Inferior parietal cortex (tissue), 1 donor: ENCODE measurements at regions not wholly inside any gene's neighbourhood (a gene's known extent, or its start where the extent isn't known, plus 50 kb on each side); places are given as distances from the start of the nearest gene placed in this dataset.
"Not testable (repeated sequence)": the region's sequence is repeated elsewhere in the genome, so short reads cannot be mapped to it uniquely, and the experiment has no call there.

Source experiments
- DNase-seq: peaks from one replicate; pipeline ENCODE4 v3.0.0-alpha.2; 2016; ENCODE audit errors: extremely low spot score

DNA sequence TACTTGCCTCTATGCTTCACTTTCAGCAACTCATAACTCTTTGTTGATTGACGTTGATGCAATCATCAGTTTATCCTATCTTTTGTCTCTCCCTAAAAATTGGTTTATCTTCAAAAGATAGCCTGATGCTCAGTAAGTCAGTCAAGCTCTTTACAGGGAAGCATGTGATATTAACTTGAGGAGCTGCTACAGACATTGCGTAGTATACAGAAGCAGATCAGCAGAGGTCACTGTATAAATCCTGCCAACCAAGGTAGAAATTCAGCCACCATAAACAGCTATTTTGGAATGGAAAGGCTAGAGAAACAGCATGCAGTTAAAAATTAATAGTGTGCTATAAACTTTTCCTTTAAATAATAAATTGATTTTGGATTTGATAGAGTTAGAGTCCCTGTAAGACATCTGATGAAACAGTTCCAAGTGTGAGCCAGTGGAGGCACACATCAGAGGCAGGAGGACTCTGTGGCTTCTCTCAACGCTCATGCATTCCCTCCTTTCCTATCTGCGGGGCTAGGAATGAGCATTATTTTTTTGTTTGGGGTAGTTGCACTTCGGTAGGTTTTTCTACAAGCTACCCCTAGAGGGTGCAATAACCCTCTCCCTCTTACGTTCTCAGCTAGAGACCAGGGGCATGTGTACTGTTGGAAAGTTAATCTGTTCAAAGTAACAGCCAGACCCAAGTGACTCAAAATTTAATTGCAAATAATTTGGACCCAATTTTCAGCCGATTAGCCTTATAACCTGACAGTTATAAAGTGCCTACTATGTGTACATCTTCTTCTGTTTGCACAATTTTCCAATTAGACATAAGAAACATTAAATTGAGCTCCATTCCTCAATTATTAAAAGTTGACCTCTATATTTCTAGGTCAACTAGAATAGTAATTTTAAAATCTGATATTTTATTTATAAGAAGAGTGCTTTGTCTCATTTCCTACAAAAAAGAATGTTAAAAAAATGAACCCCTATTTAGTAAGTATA lies 647.7 kb upstream of the SOX9 start:
- peak; percentile 59 for DNase-seq

DNA sequence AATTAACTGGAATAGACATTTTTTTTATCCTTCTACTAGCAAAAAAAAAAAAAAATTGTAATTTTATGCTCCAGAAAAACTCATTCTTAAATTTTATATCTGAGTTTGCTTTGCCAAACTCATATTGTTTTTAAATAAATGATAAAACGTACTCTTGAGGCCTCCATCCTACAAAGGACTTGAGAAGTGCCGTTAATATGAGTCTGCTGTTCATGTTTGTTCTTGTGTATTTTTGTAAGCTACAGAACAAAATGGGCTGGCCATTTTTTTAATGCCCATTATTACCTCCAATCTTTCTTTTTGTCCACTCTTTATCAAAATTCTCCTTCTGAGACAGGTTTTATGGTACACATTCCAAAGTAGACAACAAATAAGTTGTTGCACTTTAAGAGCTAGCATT lies 643.5 kb upstream of the SOX9 start:
- no peak for DNase-seq

DNA sequence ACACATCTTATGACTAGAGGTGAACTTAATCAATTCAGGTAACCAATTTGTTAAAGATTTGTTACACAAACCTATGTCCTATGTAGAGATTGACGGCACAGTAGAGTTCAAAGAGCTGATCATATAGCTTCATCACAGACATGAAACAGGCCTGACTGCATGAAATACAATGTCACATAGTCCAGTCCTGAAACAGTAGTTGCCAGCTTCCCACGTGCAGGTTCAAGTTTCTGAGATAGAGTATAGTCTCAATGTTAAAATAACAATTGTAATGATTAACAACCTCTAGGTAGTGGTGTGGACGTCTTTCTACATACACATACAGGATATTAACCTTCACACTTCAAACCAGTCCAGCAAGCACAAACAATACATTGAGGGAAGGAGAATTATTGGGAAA lies 640.7 kb upstream of the SOX9 start:
- no peak for DNase-seq

DNA sequence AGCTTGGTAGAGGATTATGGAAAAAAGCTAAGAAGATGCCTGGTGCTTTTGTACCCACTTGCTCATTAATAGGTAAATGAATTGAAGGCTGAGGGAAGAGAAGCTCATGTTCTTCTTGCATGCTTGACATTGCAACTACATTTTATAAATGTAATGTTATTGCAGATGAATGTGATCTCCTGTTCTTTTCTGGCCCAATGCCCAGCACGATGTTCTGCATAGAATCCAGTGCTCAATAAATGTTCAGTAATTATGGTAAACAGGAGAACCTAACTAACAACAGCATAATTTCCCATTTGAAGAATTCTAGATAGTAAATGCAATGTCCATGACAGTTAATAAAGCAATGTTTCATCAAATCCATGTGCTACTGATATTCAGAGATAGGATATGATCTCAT lies 638.2 kb upstream of the SOX9 start:
- no peak for DNase-seq

DNA sequence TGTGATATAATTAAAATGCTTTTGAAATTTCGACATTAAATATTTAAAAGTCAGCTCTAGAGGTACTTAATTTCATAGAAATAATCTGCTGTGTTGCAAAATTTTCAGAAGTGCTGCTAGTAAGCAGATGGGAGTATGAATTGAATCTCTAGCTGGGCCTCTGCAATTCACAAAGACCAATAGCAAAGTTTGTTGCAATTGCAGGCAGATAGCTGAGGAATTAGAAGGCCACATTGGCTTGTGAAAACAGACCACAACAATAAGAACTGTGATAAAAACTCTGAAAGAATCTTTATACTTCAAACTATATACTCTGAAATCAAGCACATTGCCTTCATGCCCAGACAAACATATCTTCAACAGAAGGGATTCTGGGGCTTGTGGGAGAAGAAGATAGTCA lies 636.3 kb upstream of the SOX9 start:
- no peak for DNase-seq

DNA sequence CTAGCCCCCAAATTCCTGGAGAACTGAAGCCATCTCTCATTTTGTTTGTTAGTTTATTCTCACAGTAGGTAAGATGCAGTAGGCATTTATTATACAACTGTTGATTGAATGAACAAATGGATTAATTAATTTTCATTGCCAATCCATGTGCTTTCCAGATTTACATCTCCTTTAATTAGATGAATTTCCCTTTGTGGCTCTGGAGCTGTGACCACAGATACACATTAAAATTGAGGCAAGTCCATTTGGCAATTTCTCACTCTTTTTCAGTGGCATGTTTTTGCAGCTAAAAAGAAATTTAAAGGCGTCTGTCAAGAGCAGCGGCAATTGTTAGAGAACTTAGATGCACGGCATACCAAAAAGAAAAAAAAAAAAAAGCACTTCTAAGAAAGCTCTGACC lies 635.4 kb upstream of the SOX9 start:
- no peak for DNase-seq

DNA sequence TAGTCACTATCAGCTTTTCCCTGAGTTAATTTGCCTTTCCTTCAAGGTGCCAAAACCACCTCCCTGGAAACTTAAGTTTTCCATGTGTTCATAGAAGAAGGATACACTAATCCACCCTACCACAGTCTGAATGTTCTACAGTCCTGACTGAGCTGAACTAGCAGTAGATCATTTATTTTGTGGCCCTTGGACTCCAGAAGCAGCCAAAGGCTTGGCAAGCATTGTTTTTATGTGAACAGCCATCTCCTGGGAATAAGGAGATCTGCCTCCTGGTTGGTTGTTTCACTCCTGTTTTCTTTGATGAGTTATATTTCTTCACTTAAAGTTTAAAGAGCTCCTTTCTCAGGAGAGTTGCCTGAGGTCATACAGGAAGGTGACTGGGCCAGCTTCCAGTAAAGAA lies 634.6 kb upstream of the SOX9 start:
- DNase-seq, result no peak

DNA sequence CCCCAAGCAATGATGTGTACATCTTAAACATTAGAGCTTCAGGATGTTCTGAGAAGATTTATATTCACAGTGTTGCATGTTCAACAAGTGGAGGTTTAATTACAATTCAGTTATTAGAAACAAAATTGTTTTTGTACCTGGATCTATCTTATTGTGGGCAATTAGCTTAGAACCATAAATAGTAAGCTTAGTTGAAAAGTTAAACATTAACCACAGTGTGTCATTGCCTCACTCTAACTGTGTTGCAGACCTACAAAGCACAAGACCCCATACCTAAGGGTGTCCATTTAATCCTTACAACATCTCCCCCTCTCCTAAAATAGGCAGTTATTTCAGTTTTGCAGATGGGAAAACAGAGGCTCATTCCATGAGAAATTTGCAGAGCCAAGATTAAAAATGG lies 632.0 kb upstream of the SOX9 start:
- DNase-seq, result no peak

DNA sequence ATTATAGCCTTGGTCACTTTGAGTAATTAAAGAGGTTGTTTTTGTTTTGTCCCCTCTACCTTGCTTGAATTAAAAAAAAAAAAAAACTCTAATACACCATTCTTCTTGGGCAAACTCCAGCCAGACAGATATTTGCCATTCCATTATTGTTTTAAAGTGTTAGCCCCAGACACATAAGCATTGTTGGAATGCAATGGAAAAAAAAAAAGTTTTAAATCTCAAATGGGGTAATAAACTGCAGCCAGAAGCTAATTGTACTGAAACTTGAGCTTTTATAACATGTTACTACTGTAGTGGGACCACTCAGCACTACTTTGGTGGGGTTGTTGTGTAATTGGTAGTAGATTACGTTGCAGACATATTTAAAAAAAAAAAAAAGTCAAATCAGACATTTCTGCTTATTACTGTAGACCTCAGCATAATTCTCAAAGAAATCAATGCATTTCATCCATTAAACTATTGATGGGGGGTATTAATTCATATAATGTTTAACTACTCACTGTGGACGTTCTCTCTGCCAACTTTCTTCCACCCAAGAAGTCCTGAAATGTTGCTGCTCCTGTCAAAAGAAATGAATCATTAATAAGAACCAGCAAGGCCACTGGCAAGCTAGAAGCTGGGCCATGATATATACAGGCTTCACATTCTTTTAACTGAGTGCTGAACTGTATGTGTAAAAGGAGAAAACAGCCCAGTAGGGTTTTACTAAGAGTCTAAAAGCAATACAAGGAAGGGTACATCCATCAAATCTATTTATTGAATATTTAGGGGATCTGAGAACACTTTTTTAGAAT lies 626.6 kb upstream of the SOX9 start:
- DNase-seq, result no peak

DNA sequence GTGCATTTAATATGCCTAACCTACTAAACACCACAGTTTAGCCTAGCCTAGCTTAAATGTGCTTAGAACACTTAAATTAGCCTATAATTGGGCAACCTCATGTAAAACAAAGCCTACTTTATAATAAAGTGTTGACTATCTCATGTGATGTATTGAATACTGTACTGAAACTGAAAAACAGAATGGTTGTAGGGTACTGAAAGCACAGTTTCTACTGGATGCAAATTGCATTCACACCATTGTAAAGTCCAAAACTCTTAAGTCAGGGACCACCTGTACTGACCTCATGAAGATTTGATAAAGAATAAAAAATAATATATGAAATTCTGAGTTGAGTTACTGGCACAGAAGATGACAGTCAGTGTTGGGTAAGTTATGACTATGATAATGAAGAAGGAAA lies 625.4 kb upstream of the SOX9 start:
- no peak for DNase-seq

DNA sequence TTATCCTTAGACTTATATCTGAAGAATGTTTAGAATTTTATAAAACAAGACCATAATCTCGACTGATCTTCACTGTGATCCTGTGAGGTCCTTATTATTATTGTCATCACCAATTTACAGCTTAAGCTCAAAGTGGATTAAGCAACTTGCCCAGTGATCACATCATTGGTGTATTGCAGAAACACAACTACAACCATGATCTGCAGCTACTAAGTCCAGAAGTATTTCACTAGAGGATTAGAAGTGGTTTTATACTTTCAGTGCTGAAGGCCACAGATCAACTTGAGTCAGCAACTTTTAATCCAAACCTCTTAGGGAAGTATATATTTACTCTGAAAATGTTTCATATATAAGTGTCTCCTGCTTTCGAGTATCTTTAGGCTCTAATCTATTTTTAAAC lies 624.3 kb upstream of the SOX9 start:
- no peak for DNase-seq

DNA sequence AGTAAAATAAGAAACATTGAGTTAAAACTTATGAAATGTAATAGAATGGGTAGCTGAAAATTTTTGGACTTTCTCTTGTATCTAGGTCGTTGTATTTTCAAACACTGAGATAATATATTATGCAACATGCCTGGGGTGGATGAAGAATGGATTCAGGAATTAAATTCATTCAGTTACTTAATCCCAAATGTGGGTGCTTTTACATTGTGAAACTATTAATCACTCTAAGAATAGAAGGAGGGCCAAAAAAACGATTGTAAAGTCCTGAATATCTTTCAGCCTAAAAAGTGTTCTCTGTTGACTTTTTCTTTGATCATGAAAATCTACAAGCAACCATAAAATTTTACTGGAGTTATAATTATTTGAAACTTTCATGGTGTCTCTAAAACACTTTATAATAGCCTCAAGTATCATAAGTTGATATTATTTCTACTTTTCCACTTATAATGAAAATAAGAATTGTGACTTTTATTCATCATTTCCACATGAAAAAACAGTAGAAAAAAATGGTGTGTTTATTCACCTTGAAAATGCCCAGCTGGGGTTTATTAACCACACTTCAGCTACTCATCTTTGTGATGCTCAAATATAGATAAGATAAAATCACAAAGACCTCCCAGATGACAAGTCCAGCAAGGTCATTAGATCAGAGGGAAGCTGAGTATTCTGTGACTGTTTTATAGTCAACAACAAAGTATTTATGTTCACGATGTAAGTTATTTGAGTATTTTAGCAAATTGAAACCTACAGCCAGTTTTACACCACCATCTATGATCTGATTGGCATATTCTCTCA lies 619.9 kb upstream of the SOX9 start:
- no peak for DNase-seq

DNA sequence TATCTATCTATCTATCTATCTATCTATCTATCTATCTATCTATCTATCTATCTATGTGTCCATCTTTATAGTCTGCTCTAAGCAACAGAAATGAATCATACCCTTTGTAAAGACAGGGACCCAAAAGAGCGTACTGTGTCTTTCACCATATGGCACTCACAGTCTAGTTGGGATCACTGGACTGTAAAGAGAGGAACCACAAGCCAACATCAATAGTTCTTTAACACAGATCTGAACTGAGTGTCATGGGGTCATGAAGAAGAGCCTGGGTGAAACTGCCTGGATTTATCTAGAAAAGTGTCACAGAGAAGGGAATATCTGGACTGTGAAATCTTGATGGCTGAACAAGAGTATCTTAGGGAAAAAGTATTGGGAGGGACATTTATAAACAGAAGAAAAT lies 619.1 kb upstream of the SOX9 start:
- no peak for DNase-seq

DNA sequence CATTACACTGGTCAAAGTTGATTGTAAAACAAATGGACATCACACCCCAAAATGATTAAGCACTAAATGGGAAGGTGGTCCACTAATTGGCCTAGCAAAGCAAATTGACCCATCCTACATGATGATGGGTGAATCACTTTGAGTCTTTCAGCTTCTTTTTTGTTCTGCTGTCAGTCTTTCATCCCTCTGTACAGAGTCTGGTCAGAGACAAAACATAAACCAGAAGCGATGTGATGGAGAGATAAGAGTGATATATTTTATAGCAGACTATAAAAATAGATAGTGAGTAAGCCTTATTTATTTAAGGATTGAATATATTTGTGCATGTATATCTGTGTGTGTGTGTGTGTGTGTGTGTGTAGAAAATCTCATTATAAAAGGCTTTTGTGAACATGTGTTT lies 618.4 kb upstream of the SOX9 start:
- no peak for DNase-seq

DNA sequence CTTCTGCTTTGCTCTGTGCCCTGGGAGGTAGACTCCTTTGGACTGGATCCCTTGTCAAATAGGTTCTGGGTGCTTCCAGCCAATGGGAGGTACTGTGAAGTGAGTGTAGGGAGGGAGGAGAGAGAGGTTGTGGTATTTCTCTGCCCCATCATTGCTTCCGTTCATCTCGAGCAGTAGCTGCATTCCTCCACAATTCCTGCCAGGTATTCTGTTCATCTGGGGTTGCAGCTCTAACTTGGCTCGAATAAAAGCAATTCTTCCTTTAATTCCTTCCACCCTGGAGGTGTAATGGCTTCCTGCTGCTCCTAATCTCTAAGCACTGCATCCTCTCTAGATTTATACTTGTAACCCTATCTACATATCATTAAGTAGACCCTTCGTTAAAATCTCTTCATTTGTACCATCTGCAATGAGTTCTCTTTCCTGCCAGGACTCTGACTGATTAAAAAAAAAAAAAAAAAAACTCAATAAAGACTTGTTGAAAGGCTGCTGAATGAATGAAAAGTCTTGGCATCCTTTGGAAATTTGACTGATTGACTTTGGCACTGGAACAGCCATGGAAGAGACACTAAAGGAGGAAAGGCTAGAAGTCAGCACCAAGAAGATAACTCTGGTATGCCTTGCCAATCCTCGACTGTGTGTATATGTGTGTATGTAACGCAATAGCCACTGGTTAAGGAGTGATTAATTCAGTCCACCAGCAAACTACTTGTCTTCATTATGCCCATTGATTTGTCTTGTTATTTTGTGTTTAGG lies 616.9 kb upstream of the SOX9 start:
- no peak for DNase-seq

DNA sequence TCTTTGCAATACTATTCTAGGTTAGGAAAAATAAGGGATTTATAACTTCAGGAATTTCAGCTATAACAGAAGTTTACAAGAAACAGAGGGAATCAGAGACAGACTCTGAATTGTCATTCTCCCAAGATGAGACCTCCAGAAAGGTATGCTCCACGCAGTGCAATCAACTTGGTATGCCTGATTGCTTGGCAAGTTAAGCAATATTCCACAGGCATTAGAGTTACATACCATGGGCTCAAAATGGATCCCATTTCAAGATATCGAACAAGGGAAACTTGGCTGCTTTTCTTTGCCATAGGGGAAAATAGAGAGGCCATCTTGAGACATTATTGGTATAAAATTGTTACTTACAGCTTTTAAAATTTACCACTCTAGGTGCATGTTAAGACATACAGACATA lies 615.6 kb upstream of the SOX9 start:
- no peak for DNase-seq

DNA sequence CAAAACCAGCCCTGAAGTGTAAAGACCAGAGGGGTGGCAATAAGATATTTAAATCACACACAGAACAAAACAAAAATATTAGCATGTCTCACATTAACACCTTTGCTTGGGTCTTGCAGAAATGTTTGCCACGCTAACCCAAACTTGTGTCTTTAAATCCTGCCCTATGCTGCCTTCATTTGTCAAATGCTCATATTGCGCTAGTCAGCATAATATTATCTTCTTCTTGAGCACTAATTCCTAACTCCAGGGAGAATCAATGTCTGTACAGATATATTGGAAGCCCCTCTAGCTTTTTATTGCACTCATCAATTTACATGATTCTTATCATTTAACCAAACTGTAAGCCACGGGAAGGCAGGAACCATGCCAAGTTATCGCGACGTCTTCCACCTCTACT lies 614.8 kb upstream of the SOX9 start:
- DNase-seq, result no peak

DNA sequence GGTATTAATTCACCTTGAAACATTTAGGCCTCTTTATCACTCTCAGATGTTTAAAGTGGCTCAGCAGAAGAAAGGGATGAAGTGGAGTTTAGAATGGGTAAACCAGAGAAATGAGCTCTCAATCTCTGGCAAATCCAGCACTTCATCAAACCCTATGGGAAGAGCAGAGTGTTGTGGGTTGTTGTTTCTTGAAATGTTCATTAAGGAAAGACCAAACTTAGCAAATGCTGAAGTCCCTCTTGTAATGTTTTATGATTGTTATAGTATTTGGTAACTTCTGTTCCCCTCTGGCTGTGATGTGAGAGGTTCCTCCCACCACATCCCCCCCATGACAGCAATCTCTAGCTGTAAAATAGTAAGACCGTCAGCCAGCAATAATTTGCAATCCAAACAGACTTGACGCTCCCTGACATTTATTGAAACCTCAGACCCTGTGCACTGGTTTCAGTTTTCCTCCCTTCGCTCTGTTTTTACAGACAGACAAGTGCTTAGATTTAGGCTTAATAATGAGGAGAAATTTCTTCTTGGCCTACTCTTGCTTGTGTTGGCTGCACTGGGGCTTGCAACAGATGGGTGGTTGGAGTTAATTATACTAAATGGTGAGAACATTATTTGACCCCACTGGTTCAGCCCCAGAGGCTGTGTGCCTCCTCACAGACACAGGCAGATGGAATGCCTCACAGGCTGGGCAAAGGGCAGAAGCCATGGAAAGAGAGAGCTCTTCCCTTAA lies 609.4 kb upstream of the SOX9 start:
- DNase-seq, result no peak

DNA sequence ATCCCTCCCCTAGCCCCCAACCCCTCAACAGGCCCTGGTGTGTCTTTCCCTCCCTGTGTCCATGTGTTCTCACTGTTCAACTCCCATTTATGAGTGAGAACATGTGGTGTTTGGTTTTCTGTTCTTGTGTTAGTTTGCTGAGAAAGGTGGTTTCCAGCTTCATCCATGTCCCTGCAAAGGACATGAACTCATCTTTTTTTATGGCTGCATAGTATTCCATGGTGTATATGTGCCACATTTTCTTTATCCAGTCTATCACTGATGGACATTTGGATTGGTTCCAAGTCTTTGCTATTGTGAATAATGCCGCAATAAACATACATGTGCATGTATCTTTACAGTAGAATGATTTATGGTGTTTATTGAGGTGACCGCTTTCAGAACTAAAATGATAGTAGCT lies 607.1 kb upstream of the SOX9 start:
- DNase-seq, result not testable (repeated sequence)

DNA sequence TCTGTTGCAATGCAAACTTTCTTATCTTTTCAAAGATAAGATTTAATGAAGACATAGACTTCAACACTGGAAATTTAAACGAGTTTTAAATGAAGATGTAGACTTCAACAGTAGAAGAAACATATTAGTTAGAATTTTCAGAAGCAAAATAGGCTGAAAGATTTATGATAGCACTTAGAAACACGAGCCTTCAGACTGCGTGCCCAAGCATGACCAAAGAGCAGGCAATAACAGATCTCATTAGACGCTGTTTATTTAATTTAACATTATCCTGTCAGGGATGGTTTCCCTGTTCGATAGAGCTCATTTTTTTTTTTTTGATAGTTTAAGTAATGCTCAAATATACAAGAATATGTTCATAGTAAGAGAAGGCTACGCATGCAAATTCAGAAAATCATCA lies 604.7 kb upstream of the SOX9 start:
- no peak for DNase-seq

DNA sequence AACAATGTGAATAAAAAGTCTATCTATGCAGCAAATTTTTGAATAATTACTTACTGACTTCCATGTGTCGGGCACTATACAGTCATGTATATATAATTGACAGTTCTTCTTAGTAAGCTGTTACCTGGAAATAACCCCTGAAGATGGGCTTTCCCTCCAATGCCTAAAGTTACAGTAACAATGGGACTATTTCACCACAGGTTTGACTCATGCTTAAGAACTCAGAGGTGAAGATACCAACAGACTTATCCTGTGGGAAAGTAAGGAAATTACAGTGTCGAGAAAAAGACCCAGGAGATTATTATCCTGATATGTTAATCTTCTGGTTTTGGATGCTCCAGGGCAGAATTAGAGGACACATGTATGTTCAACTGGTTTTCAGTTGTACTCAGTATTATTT lies 601.5 kb upstream of the SOX9 start:
- no peak for DNase-seq
